H1 (cell line): ENCODE measurements at regions not wholly inside any gene's neighbourhood (a gene's known extent, or its start where the extent isn't known, plus 50 kb on each side); places are given as distances from the start of the nearest gene placed in this dataset.

ENCODE experiments used
- EP300 ChIP-seq, 2 experiments: IDR thresholded peaks; 1 replicate in 1 of 2; 2 replicates in 1 of 2; pipeline ENCODE4 v1.6.1; 2011 to 2012; ENCODE audit warnings: low read depth in 2 of 2, low read length in 2 of 2, mild to moderate bottlenecking in 2 of 2, borderline replicate concordance in 1 of 2, inconsistent platforms in 1 of 2, moderate library complexity in 1 of 2
- EZH2 ChIP-seq: fragments of 200-600 bp; sonication (generic); IDR thresholded peaks from 2 replicates; pipeline ENCODE4 v1.7.1; 2012; ENCODE audit warnings: low read depth, mild to moderate bottlenecking, moderate library complexity, low read length, inconsistent platforms; ENCODE audit not compliant: severe bottlenecking
- JUND ChIP-seq: IDR thresholded peaks from 2 replicates; pipeline ENCODE4 v1.6.1; 2011; ENCODE audit warnings: mild to moderate bottlenecking, improper control_type of control experiment, low read length
- KDM5A ChIP-seq: fragments of 200-600 bp; IDR thresholded peaks from 2 replicates; pipeline ENCODE4 v1.7.1; 2012; ENCODE audit warnings: mild to moderate bottlenecking, low read length, inconsistent platforms, mixed read lengths
- MAFK ChIP-seq: IDR thresholded peaks from 2 replicates; pipeline ENCODE4 v1.6.1; 2012; ENCODE audit warnings: low read depth, mild to moderate bottlenecking, improper control_type of control experiment, low read length
- POLR2AphosphoS5 ChIP-seq: IDR thresholded peaks from 2 replicates; pipeline ENCODE4 v1.6.1; 2011; ENCODE audit warnings: low read depth, low read length
- TAF1 ChIP-seq: IDR thresholded peaks from 2 replicates; pipeline ENCODE4 v1.6.1; 2011; ENCODE audit warnings: mild to moderate bottlenecking, low read depth, low read length
- TF ChIP-seq, protein P1 (sequence below), 3 experiments: IDR thresholded peaks; 1 replicate in 2 of 3; 2 replicates in 1 of 3; pipeline versions ENCODE4 v1.5.1 to v1.6.1; 2011; ENCODE audit warnings: low read length in 3 of 3, mild to moderate bottlenecking in 3 of 3, inconsistent platforms in 2 of 3, low read depth in 1 of 3, moderate library complexity in 1 of 3; ENCODE audit not compliant: insufficient read depth in 1 of 3; ENCODE audit errors: control extremely low read depth in 1 of 3

DNA sequence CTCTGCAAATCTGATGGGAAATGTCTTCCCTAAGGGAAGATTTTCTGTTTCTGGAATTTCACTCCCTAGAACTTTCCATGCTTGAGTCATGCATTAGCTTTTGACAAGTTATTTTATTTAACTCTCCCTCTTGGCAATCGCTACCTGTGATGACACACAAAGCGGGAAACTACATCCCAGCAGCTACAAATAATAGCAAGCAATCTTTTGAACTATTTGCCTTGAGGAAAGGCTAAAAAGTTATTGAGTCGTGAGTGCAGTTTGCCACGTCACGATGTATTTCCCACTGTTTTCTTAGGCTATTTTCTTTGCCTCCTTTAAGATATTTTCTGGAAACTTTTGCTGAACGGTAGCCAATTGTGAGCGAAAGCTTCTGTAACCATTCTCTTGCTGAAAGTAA, 353.3 kb upstream of the HTR2A start:
- TF ChIP-seq JUND (no peak), EZH2 (no peak), TAF1 (no peak), EP300 (IDR thresholded peaks at IDR 0.05; ENCODE audit: borderline replicate concordance in 1 of 2, low read depth in 2 of 2, low read length in 2 of 2) (no peak), POLR2AphosphoS5 (no peak), MAFK (no peak), KDM5A (no peak)
- TF ChIP-seq, protein P1, sequence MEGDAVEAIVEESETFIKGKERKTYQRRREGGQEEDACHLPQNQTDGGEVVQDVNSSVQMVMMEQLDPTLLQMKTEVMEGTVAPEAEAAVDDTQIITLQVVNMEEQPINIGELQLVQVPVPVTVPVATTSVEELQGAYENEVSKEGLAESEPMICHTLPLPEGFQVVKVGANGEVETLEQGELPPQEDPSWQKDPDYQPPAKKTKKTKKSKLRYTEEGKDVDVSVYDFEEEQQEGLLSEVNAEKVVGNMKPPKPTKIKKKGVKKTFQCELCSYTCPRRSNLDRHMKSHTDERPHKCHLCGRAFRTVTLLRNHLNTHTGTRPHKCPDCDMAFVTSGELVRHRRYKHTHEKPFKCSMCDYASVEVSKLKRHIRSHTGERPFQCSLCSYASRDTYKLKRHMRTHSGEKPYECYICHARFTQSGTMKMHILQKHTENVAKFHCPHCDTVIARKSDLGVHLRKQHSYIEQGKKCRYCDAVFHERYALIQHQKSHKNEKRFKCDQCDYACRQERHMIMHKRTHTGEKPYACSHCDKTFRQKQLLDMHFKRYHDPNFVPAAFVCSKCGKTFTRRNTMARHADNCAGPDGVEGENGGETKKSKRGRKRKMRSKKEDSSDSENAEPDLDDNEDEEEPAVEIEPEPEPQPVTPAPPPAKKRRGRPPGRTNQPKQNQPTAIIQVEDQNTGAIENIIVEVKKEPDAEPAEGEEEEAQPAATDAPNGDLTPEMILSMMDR (IDR thresholded peaks at IDR 0.05; ENCODE audit: control extremely low read depth in 1 of 3, insufficient read depth in 1 of 3, low read depth in 1 of 3, low read length in 3 of 3), result no peak
